ENCODE measurements at regions not wholly inside any gene's neighbourhood (a gene's known extent, or its start where the extent isn't known, plus 50 kb on each side); places are given as distances from the start of the nearest gene placed in this dataset.

DNA sequence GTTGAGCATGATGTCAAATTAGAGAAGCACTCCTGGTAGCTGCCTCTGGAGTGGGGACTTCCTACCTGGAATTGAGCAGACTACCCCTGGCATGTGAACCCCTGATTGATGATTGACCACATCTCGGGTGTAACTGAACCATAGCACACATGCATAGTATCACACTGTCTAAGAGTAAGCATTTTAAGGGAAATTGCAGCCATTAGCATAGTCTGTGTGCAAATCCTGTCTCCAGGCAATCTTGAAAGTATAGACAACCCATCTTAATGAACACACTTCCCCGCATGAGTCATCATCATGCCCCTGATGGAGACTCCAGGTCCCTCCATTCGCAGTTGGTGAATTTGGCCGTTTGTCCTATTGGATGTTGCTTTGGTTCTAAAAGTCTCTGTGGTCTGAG lies 131.3 kb downstream of the C11orf91 start:
- DNase-seq (ENCODE audit: low read depth), result no peak
- H3K4me3 ChIP-seq (ENCODE audit: low read depth, low read length), result no peak overlapping the region
- TF ChIP-seq, protein P1, sequence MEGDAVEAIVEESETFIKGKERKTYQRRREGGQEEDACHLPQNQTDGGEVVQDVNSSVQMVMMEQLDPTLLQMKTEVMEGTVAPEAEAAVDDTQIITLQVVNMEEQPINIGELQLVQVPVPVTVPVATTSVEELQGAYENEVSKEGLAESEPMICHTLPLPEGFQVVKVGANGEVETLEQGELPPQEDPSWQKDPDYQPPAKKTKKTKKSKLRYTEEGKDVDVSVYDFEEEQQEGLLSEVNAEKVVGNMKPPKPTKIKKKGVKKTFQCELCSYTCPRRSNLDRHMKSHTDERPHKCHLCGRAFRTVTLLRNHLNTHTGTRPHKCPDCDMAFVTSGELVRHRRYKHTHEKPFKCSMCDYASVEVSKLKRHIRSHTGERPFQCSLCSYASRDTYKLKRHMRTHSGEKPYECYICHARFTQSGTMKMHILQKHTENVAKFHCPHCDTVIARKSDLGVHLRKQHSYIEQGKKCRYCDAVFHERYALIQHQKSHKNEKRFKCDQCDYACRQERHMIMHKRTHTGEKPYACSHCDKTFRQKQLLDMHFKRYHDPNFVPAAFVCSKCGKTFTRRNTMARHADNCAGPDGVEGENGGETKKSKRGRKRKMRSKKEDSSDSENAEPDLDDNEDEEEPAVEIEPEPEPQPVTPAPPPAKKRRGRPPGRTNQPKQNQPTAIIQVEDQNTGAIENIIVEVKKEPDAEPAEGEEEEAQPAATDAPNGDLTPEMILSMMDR (IDR thresholded peaks at IDR 0.05; ENCODE audit: insufficient read depth, low read length), result no peak

DNA sequence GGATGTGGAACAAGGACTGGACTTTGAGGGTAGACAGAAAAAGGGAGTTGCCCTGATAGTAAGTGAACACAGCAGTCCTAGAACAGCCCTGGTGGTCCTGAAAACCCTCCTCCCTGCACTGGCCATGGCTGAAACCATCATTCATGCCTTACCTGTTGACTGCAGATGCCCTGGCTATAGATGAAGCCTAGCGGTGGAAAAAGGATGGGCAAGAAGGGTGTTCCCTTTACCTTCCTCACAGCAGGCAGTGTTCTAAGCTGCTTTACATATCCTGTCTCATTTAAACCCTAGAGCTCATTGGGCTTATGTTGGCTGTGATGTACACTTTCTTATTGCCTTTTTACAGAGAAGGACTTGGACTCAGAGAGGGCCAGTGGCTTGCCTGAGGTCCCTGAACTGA lies 133.6 kb downstream of the C11orf91 start:
- TF ChIP-seq, protein P1 (IDR thresholded peaks at IDR 0.05; ENCODE audit: insufficient read depth, low read length), result no peak
- no peak overlapping the region for H3K4me3 ChIP-seq (ENCODE audit: low read depth, low read length)
- DNase-seq (ENCODE audit: low read depth), result no peak

DNA sequence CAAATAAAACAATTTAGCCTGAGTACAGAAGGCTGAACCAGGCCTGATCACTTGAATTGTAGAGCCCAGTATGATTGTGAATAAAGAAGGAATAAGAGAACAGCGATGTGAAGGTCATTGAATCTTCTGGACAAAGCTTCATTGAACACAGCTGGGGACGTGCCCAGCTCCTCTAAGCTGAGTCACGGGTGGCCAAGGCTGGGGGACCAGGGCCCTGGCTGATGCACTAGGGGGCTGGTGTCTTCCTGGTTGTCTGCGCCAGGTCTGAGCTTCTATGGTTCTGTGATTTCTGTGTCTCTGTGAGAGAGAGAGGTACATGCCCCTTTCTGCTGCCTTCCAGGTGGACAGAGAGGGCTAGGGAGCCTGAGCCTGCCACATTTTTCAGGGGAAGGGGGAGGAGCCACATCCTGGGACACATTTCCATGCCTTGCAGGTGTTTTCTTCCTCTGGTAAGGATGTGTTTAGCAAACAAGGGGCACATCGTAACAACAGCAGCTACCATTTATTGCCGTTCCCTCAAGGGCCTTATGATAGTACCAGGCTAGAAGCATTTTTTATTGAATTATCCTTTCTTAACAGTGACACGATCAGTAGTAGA lies 135.7 kb downstream of the C11orf91 start:
- no peak overlapping the region for H3K4me3 ChIP-seq (ENCODE audit: low read depth, low read length)
- no peak for DNase-seq (ENCODE audit: low read depth)
- TF ChIP-seq, protein P1 (IDR thresholded peaks at IDR 0.05; ENCODE audit: insufficient read depth, low read length), result no peak

DNA sequence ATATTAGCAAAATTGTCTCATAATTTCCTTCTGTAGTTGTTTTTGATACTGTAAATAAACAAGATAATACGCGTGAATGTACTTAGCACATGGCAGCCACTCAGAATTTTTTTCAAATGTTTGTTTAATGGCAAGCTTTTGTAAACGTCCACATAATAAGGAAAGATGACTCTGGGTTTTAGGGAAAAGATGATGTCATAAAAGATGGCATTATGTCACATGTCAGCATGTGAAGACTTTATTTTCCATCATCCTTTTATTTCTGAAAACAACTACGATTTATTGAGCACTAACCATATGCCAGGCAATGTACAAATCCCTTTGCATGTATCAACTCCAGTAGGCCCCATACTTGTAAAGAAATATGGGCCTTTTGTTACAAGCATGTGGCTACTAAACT lies 139.9 kb downstream of the C11orf91 start:
- no peak for DNase-seq (ENCODE audit: low read depth)
- H3K4me3 ChIP-seq (ENCODE audit: low read depth, low read length), result no peak overlapping the region
- TF ChIP-seq, protein P1 (IDR thresholded peaks at IDR 0.05; ENCODE audit: insufficient read depth, low read length), result no peak

DNA sequence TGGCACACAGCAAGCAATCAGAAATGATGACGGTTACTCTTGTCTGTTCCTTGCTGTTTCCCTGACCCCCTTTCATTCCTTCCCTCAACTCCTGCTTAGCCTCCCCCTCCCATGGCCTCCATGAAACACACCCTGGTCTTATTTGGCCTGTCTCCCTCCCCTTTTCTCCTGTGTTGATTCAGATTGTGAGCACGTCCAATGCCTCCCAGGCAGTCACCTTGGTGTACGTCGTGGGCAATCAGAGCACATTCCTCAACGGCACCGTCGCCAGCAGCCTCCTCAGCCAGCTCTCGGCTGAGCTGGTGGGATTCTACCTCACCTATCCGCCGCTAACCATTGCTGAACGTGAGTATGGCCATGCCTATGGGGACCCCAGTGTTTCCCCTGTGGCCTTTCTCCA lies 141.1 kb downstream of the C11orf91 start:
- TF ChIP-seq, protein P1 (IDR thresholded peaks at IDR 0.05; ENCODE audit: insufficient read depth, low read length), result no peak
- DNase-seq (ENCODE audit: low read depth), result no peak

DNA sequence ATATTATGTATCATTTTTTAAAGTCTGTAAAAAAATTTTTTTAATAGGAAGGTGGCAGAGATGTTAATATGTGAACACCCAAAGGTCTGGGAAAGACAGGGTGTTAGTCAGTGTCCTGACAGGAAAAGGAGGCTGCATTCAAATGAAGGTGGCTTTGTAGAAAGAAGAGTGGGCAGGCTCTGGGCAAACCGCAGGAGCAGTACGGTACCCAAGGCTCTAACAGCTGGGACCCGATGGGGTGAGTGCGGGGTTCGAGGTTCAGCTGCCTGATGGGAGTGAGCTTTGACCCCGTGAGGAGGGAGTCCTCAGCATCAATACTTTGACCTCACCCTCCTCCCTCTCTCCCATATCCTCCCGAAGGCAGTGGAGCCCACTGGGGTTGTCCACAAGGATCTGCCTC lies 142.5 kb downstream of the C11orf91 start:
- TF ChIP-seq, protein P1 (IDR thresholded peaks at IDR 0.05; ENCODE audit: insufficient read depth, low read length), result no peak

More for the DNA sequence above, 141.1 kb downstream of the C11orf91 start:
- no peak overlapping the region for H3K4me3 ChIP-seq (ENCODE audit: low read depth, low read length)

DNA sequence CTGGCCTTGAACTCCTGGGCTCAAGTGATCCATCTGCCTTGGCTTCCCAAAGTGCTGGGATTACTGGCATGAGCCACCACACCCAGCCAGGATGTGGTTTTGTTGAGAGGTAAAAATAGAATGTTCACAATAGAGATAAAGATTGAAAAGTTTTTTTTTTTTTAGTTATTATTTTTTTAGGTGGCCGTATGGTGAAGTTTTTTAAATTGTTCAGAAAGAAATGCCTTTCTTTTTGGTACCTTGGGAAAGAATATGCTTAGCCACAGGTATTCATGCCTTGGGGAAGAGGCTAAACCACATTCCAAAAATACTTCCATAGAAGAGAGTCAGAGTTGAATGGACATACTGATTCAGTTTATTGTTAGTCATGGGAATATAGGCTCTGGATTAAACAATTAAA lies 143.4 kb downstream of the C11orf91 start:
- no peak overlapping the region for H3K4me3 ChIP-seq (ENCODE audit: low read depth, low read length)
- DNase-seq (ENCODE audit: low read depth), result peak; percentile 79
- TF ChIP-seq, protein P1 (IDR thresholded peaks at IDR 0.05; ENCODE audit: insufficient read depth, low read length), result no peak

More for the DNA sequence above, 142.5 kb downstream of the C11orf91 start:
- no peak for DNase-seq (ENCODE audit: low read depth)
- H3K4me3 ChIP-seq (ENCODE audit: low read depth, low read length), result no peak overlapping the region

Data from fibroblast of the aortic adventitia (primary cell).